ENCODE measurements at regions not wholly inside any gene's neighbourhood (a gene's known extent, or its start where the extent isn't known, plus 50 kb on each side); places are given as distances from the start of the nearest gene placed in this dataset.

- no peak for DNase-seq (ENCODE audit: low read depth)
- no peak for TF ChIP-seq CTCF (conservative IDR thresholded peaks at IDR 0.05; ENCODE audit: control insufficient read depth, insufficient read depth, low read depth, low read length)
- no peak overlapping the region for H3K4me3 ChIP-seq (ENCODE audit: control insufficient read depth, low read depth, low read length)
Measured at GRCh38 chr11:105226766-105227165, 87.2 kb upstream of the CARD18 start.

- no peak for DNase-seq (ENCODE audit: low read depth)
- no peak for TF ChIP-seq CTCF (conservative IDR thresholded peaks at IDR 0.05; ENCODE audit: control insufficient read depth, insufficient read depth, low read depth, low read length)
- H3K4me3 ChIP-seq (ENCODE audit: control insufficient read depth, low read depth, low read length), result no peak overlapping the region
Measured at GRCh38 chr11:105226091-105226490, 86.5 kb upstream of the CARD18 start.

- no peak for DNase-seq (ENCODE audit: low read depth)
- no peak for TF ChIP-seq CTCF (conservative IDR thresholded peaks at IDR 0.05; ENCODE audit: control insufficient read depth, insufficient read depth, low read depth, low read length)
- H3K4me3 ChIP-seq (ENCODE audit: control insufficient read depth, low read depth, low read length), result no peak overlapping the region
Measured at GRCh38 chr11:105224482-105225253, 85.1 kb upstream of the CARD18 start.

GRCh38 chr11:105220121-105220520 is 80.6 kb upstream of the CARD18 start:
- DNase-seq (ENCODE audit: low read depth), result no peak
- H3K4me3 ChIP-seq (ENCODE audit: control insufficient read depth, low read depth, low read length), result no peak overlapping the region
- no peak for TF ChIP-seq CTCF (conservative IDR thresholded peaks at IDR 0.05; ENCODE audit: control insufficient read depth, insufficient read depth, low read depth, low read length)

GRCh38 chr11:105219670-105220069 is 80.1 kb upstream of the CARD18 start:
- no peak for DNase-seq (ENCODE audit: low read depth)
- no peak overlapping the region for H3K4me3 ChIP-seq (ENCODE audit: control insufficient read depth, low read depth, low read length)
- no peak for TF ChIP-seq CTCF (conservative IDR thresholded peaks at IDR 0.05; ENCODE audit: control insufficient read depth, insufficient read depth, low read depth, low read length)

- H3K4me3 ChIP-seq (ENCODE audit: control insufficient read depth, low read depth, low read length), result no peak overlapping the region
- no peak for DNase-seq (ENCODE audit: low read depth)
- TF ChIP-seq CTCF (conservative IDR thresholded peaks at IDR 0.05; ENCODE audit: control insufficient read depth, insufficient read depth, low read depth, low read length), result no peak
Measured at GRCh38 chr11:105219269-105219668, 79.7 kb upstream of the CARD18 start.

Measured in fibroblast of mammary gland (primary cell).